ENCODE measurements at regions not wholly inside any gene's neighbourhood (a gene's known extent, or its start where the extent isn't known, plus 50 kb on each side); places are given as distances from the start of the nearest gene placed in this dataset.

- H3K27me3 Mint-ChIP-seq (ENCODE audit: low read depth), result no peaks in the 10 kb centered on the region
- ATAC-seq, result no peak
- H3K4me3 Mint-ChIP-seq, result no peak overlapping the region
- DNase-seq (ENCODE audit: low spot score), result no peak
- TF ChIP-seq MYBL2 (CRISPR knock-in tag; IDR thresholded peaks at IDR 0.05), result no peak
- no peak for TF ChIP-seq NFATC4 (CRISPR knock-in tag; IDR thresholded peaks at IDR 0.05)
- no peak for TF ChIP-seq ARID4B (CRISPR knock-in tag; IDR thresholded peaks at IDR 0.05; ENCODE audit: borderline replicate concordance)
- TF ChIP-seq FOXK1 (CRISPR knock-in tag; IDR thresholded peaks at IDR 0.05), result no peak
- TF ChIP-seq ESRRA (CRISPR knock-in tag; IDR thresholded peaks at IDR 0.05; ENCODE audit: borderline replicate concordance), result no peak
- no peak for TF ChIP-seq STAT6 (CRISPR knock-in tag; conservative IDR thresholded peaks at IDR 0.05; ENCODE audit: low read depth)
- no peak for TF ChIP-seq ZSCAN18 (CRISPR knock-in tag; IDR thresholded peaks at IDR 0.05)
- no peak for TF ChIP-seq SMAD4 (CRISPR knock-in tag; IDR thresholded peaks at IDR 0.05)
- no peak for TF ChIP-seq PRRX2 (CRISPR knock-in tag; IDR thresholded peaks at IDR 0.05)
- TF ChIP-seq NFE2L1 (CRISPR knock-in tag; IDR thresholded peaks at IDR 0.05), result no peak
- no peak for TF ChIP-seq USF1 (CRISPR knock-in tag; IDR thresholded peaks at IDR 0.05)
- no peak for TF ChIP-seq HMGA2 (CRISPR knock-in tag; IDR thresholded peaks at IDR 0.05)
- TF ChIP-seq ATF2 (CRISPR knock-in tag; IDR thresholded peaks at IDR 0.05; ENCODE audit: borderline replicate concordance, low read depth), result no peak
- TF ChIP-seq MLX (CRISPR knock-in tag; IDR thresholded peaks at IDR 0.05), result no peak
- TF ChIP-seq ZMAT4 (CRISPR knock-in tag; IDR thresholded peaks at IDR 0.05), result no peak
- no peak for TF ChIP-seq ZNF396 (CRISPR knock-in tag; IDR thresholded peaks at IDR 0.05; ENCODE audit: borderline replicate concordance)
- no peak for TF ChIP-seq ZNF425 (CRISPR knock-in tag; conservative IDR thresholded peaks at IDR 0.05)
- TF ChIP-seq CDX4 (CRISPR knock-in tag; IDR thresholded peaks at IDR 0.05; ENCODE audit: borderline replicate concordance), result no peak
- H3K9me3 Mint-ChIP-seq, result no peaks in the 10 kb centered on the region
- ChIA-PET CTCF (no interaction called here), POLR2A (no interaction called here)
- H3K27ac Mint-ChIP-seq, result no peak overlapping the region
- no peaks in the 10 kb centered on the region for H3K4me1 Mint-ChIP-seq
- no peaks in the 10 kb centered on the region for H3K36me3 Mint-ChIP-seq
Measured at GRCh38 chr5:86709157-86709881, 91.6 kb downstream of the COX7C start.
